ENCODE measurements at regions not wholly inside any gene's neighbourhood (a gene's known extent, or its start where the extent isn't known, plus 50 kb on each side); places are given as distances from the start of the nearest gene placed in this dataset.
"Not testable (repeated sequence)": the region's sequence is repeated elsewhere in the genome, so short reads cannot be mapped to it uniquely, and the experiment has no call there.

DNA sequence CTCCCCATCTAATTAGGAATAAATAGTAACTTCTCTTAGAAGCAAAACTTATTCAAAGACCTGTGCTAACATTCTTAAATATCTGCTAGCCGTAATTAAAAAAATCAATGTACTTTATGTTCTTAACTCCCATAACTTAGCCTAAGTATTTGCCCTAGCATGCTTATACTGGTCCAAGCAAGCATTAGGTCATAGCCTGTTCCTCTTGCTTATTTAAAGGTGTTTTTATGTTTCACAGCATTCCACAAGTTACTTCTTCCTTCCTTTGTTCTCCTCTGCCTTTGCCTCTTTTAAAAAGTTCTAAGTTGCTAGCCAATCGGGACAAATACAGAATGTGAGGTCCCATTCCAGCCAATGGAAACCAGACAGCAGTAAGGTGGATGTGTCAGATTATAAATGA lies 395.4 kb upstream of the NR3C2 start:
- H2BK20ac ChIP-seq (ENCODE audit: low read length); H2AK5ac ChIP-seq (ENCODE audit: low read depth, low read length); CTCF ChIA-PET (ENCODE audit: partially characterized antibody); H3K9ac ChIP-seq (replicated peaks in 1 of 4; ENCODE audit: extremely low read depth in 1 of 4, low read depth in 3 of 4, low read length in 3 of 4); H2BK12ac ChIP-seq (ENCODE audit: low read depth, low read length); H3K4me3 ChIP-seq (ENCODE audit: extremely low read depth in 1 of 4, insufficient read depth in 2 of 4, low read depth in 3 of 4, low read length in 4 of 4); H3K23ac ChIP-seq (ENCODE audit: insufficient read length); H3K27me3 ChIP-seq (replicated peaks in 1 of 4; ENCODE audit: control insufficient read depth in 3 of 4, extremely low read depth in 1 of 4, insufficient read depth in 3 of 4, low read length in 3 of 4); H3K56ac ChIP-seq (replicated peaks; ENCODE audit: insufficient read length, low read depth, low read length); H2BK5ac ChIP-seq (ENCODE audit: low read depth, low read length); H3K4me2 ChIP-seq (ENCODE audit: insufficient read depth in 1 of 2, low read depth in 2 of 2, low read length in 2 of 2); H3K9me3 ChIP-seq (ENCODE audit: insufficient read depth in 2 of 2, low read depth in 1 of 2, low read length in 1 of 2); H3K4ac ChIP-seq (replicated peaks; ENCODE audit: insufficient read length, low read depth, low read length); H3K14ac ChIP-seq (ENCODE audit: insufficient read length); FAIRE-seq; H3K79me1 ChIP-seq (ENCODE audit: low read depth, low read length); H4K20me1 ChIP-seq (replicated peaks in 1 of 2; ENCODE audit: control insufficient read depth in 1 of 2, insufficient read depth in 2 of 2, low read length in 2 of 2); H2BK120ac ChIP-seq (replicated peaks; ENCODE audit: low read depth, low read length); H4K91ac ChIP-seq (replicated peaks; ENCODE audit: insufficient read length, low read length); H3K36me3 ChIP-seq (ENCODE audit: control insufficient read depth in 2 of 4, insufficient read depth in 4 of 4, low read length in 3 of 4); H4K8ac ChIP-seq (ENCODE audit: extremely low read depth, insufficient read depth, low read length); H3K4me1 ChIP-seq (replicated peaks in 1 of 4; ENCODE audit: control insufficient read depth in 3 of 4, insufficient read depth in 4 of 4, low read length in 3 of 4); H3K79me2 ChIP-seq (ENCODE audit: control insufficient read depth in 1 of 2, insufficient read depth in 2 of 2, low read length in 2 of 2); H3K18ac ChIP-seq (ENCODE audit: extremely low read depth, low read length); H2BK15ac ChIP-seq (ENCODE audit: low read length); H3K27ac ChIP-seq (ENCODE audit: low read depth, low read length); H4K5ac ChIP-seq (ENCODE audit: insufficient read length, low read depth, low read length); DNase-seq (ENCODE audit: low read depth in 1 of 2, low spot score in 2 of 2); H3K23me2 ChIP-seq (ENCODE audit: low read depth, low read length); POLR2A ChIA-PET (ENCODE audit: partially characterized antibody): not testable (repeated sequence)
- H2AFZ ChIP-seq (ENCODE audit: low read length) = 0 out of 2 replicates have a peak overlapping the region, but pooled peaks have one; percentile 20
- WGBS, 2 experiments (ENCODE audit: extremely low coverage in 1 of 2, insufficient coverage in 1 of 2, insufficient read length in 1 of 2, insufficient replicate concordance in 2 of 2, low coverage in 1 of 2, low lambda C conversion rate in 2 of 2, missing lambda C conversion rate in 1 of 2) = 82% methylated on average over 2 of the region's 2 CpGs; no CpG with 5 or more reads in 1 of the 2 experiments

Data from H1 (cell line).